ENCODE measurements at regions not wholly inside any gene's neighbourhood (a gene's known extent, or its start where the extent isn't known, plus 50 kb on each side); places are given as distances from the start of the nearest gene placed in this dataset.

DNA sequence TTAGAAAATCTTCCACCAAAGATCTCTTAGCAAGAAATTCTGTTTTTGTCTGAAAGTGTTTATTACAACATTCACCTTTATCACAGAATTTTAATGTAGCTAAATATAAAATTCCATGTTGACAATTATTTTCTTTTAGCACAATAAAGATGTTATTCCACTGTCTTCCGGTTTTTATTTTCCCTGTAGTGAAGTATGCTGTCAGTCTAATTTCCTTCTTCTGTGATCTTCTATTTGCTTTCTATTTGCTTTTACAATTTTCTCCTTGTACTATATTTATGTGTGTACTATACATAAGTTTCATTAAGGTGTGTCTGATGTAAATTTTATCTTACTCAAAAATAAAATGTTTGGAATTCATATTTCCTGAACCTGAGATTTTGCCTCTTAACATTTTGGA, 117.5 kb upstream of the PPP2R3A start:
- H3K4me3 ChIP-seq: no peak overlapping the region
- no peaks in the 10 kb centered on the region for H3K9me3 ChIP-seq
- intact Hi-C loops (cut with DNase I): no loop called here
- H3K27me3 ChIP-seq: no peaks in the 10 kb centered on the region
- TF ChIP-seq, protein P1, sequence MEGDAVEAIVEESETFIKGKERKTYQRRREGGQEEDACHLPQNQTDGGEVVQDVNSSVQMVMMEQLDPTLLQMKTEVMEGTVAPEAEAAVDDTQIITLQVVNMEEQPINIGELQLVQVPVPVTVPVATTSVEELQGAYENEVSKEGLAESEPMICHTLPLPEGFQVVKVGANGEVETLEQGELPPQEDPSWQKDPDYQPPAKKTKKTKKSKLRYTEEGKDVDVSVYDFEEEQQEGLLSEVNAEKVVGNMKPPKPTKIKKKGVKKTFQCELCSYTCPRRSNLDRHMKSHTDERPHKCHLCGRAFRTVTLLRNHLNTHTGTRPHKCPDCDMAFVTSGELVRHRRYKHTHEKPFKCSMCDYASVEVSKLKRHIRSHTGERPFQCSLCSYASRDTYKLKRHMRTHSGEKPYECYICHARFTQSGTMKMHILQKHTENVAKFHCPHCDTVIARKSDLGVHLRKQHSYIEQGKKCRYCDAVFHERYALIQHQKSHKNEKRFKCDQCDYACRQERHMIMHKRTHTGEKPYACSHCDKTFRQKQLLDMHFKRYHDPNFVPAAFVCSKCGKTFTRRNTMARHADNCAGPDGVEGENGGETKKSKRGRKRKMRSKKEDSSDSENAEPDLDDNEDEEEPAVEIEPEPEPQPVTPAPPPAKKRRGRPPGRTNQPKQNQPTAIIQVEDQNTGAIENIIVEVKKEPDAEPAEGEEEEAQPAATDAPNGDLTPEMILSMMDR (IDR thresholded peaks at IDR 0.05): no peak
- no peak for TF ChIP-seq POLR2A (IDR thresholded peaks at IDR 0.05)
- 86 to 88% methylated on average over 1 of the region's 1 CpG for WGBS, 2 donors
- no peaks in the 10 kb centered on the region for H3K36me3 ChIP-seq
- H3K27ac ChIP-seq: no peak overlapping the region
- no peaks in the 10 kb centered on the region for H3K4me1 ChIP-seq
- DNase-seq: no peak

DNA sequence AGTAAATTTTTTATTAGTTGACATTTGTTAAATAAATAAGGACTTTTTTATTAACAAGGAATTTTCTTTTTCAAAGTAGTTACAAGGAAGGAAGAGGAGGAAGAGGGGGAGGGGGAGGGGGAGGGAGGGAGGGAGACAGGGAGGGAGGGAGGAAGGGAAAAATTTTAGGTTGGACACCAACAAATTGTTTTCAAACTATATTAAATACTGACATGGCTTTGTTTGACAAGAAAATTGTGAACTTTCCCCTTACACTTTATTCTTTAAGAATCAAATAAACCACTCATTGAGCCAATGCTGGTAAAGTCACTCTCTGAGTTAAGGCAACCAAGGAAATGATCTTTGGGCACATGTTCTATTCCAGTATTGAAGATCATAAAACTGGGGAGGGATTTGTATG, 115.7 kb upstream of the PPP2R3A start:
- H3K4me1 ChIP-seq: no peaks in the 10 kb centered on the region
- peaks cover 0 to 4% (median 0%) of the 10 kb centered on the region in 4 donors for H3K27me3 ChIP-seq
- TF ChIP-seq POLR2A (IDR thresholded peaks at IDR 0.05): no peak
- TF ChIP-seq, protein P1 (IDR thresholded peaks at IDR 0.05): no peak
- intact Hi-C loops (cut with DNase I): no loop called here
- H3K9me3 ChIP-seq: no peaks in the 10 kb centered on the region
- H3K36me3 ChIP-seq: no peaks in the 10 kb centered on the region
- DNase-seq: no peak
- no peak overlapping the region for H3K27ac ChIP-seq
- H3K4me3 ChIP-seq: no peak overlapping the region

DNA sequence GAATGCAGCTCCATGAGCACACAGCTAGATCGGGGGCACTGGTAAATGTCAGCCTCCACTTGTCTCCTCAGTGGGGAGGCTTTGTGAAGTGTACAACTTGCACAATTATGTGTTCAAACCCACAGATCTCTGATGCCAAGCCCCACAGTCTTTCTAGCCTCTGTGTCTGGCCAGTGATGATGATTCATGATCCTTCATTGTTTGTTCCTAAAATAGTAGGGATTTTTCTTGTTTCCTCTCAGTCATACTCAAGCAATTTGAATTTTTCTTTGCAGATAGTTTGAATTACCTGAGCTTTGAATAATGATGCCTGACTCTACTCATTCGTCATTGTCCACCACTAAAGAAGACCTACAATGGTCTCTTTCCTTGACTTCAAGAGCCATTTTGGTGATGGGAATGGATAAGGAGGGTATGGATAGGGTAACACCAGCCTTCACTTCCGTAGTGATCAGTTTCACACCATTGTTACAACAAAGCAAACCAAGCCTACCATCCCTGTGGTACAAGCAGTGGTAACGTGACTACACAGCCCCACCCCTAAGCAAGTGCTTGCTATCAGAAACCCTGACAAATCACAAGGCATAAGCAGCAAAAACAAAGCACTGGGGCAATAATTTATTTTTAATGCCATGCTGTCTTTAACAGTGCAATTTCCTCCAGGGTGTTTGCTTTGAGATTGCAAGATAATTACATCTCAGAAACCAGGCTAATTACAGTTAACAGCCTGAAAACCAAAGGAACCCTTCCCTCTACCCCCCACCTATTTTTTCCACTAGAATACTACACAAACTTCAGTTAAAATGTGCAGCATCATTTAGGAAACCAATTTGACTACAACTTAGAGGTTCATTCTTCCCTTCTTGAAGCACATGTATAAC, 114.1 kb upstream of the PPP2R3A start:
- no peak overlapping the region for H3K4me3 ChIP-seq
- no peaks in the 10 kb centered on the region for H3K9me3 ChIP-seq
- no peak for DNase-seq
- H3K27me3 ChIP-seq: peaks cover 0 to 4% (median 0%) of the 10 kb centered on the region in 4 donors
- WGBS, 2 donors: 42 to 44% methylated on average over 4 of the region's 4 CpGs
- H3K4me1 ChIP-seq: no peaks in the 10 kb centered on the region
- intact Hi-C loops (cut with DNase I): no loop called here
- H3K36me3 ChIP-seq: no peaks in the 10 kb centered on the region
- TF ChIP-seq, protein P1 (IDR thresholded peaks at IDR 0.05): no peak
- no peak for TF ChIP-seq POLR2A (IDR thresholded peaks at IDR 0.05)
- no peak overlapping the region for H3K27ac ChIP-seq

DNA sequence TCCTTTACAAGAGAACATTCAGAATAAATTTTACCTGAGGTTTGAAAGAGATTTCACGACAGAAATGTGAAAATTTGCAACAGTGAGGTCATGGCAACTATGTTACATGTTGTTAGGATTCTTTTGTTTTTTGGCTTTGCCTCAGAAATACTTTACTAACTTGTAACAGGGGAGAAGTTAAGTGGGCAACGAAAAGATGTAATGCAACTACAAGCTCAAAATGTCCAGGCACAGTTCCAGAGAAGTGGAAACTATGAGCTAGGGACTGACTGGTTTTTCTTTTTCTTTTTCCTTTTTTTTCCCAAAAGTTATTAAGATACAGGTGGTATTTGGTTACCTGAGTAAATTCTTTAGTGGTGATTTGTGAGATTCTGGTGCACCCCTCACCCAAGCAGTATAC, 111.5 kb upstream of the PPP2R3A start:
- Histone ChIP-seq H3K27me3 (peaks cover 0 to 4% (median 0%) of the 10 kb centered on the region in 4 donors), H3K27ac (no peak overlapping the region), H3K4me1 (no peaks in the 10 kb centered on the region), H3K9me3 (no peaks in the 10 kb centered on the region), H3K36me3 (no peaks in the 10 kb centered on the region), H3K4me3 (no peak overlapping the region)
- TF ChIP-seq POLR2A (IDR thresholded peaks at IDR 0.05): no peak
- TF ChIP-seq, protein P1 (IDR thresholded peaks at IDR 0.05): no peak
- WGBS, 2 donors: 35 to 44% methylated on average over 2 of the region's 2 CpGs
- DNase-seq: no peak
- intact Hi-C loops (cut with DNase I): no loop called here

DNA sequence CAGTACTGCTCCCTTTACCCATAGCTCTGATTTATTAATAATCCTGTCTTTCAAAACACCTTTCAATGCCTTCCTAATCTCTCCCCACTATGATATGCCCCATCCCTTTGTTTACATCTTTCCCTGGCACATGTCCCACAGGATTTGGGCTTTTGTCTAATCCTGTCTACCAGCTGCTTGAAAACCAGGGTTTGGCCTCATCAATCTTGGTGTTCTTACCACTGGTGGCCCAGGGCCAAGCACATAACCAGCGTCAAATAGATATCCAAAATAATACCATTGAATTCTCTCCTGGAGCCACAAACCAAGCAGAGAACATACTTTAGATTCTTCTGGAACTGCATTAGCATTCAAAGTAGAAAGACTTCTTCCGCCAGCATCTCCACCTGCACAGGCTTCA, 104.8 kb upstream of the PPP2R3A start:
- H3K4me3 ChIP-seq: no peak overlapping the region
- DNase-seq: no peak
- intact Hi-C loops (cut with DNase I): no loop called here
- H3K27me3 ChIP-seq: no peaks in the 10 kb centered on the region
- no peaks in the 10 kb centered on the region for H3K36me3 ChIP-seq
- no peaks in the 10 kb centered on the region for H3K4me1 ChIP-seq
- no peaks in the 10 kb centered on the region for H3K9me3 ChIP-seq
- 55 to 64% methylated on average over 2 of the region's 2 CpGs for WGBS, 2 donors
- no peak for TF ChIP-seq POLR2A (IDR thresholded peaks at IDR 0.05)
- TF ChIP-seq, protein P1 (IDR thresholded peaks at IDR 0.05): no peak
- H3K27ac ChIP-seq: no peak overlapping the region
